GM18526 (cell line): ENCODE measurements at regions not wholly inside any gene's neighbourhood (a gene's known extent, or its start where the extent isn't known, plus 50 kb on each side); places are given as distances from the start of the nearest gene placed in this dataset.
A peak's percentile ranks its signal among the peaks of the same experiment; 100 is the strongest.

ENCODE experiments used
- POLR2A ChIP-seq: IDR thresholded peaks from 3 replicates; pipeline ENCODE4 v1.6.1; 2011; ENCODE audit not compliant: insufficient read length; ENCODE audit errors: extremely low read depth

- TF ChIP-seq POLR2A, result no peak
Observed at GRCh38 chr4:112765317-112765974, 128.5 kb downstream of the LARP7 start.

GRCh38 chr4:112766422-112766821 lies 129.5 kb downstream of the LARP7 start:
- TF ChIP-seq POLR2A, result no peak

GRCh38 chr4:112767386-112767785 lies 130.4 kb downstream of the LARP7 start:
- no peak for TF ChIP-seq POLR2A

GRCh38 chr4:112770114-112770513 lies 133.2 kb downstream of the LARP7 start:
- no peak for TF ChIP-seq POLR2A

GRCh38 chr4:112775801-112776200 lies 138.9 kb downstream of the LARP7 start:
- no peak for TF ChIP-seq POLR2A

- no peak for TF ChIP-seq POLR2A
Observed at GRCh38 chr4:112776535-112776934, 139.6 kb downstream of the LARP7 start.

- TF ChIP-seq POLR2A, result no peak
Observed at GRCh38 chr4:112778520-112778919, 141.6 kb downstream of the LARP7 start.

GRCh38 chr4:112793033-112793432 lies 156.1 kb downstream of the LARP7 start:
- TF ChIP-seq POLR2A, result no peak

- no peak for TF ChIP-seq POLR2A
Observed at GRCh38 chr4:112800001-112800400, 163.1 kb downstream of the LARP7 start.

- no peak for TF ChIP-seq POLR2A
Observed at GRCh38 chr4:112801341-112801740, 164.4 kb downstream of the LARP7 start.

- TF ChIP-seq POLR2A, result no peak
Observed at GRCh38 chr4:112802780-112803179, 165.8 kb downstream of the LARP7 start.

GRCh38 chr4:112807083-112807482 lies 170.1 kb downstream of the LARP7 start:
- TF ChIP-seq POLR2A, result no peak

- no peak for TF ChIP-seq POLR2A
Observed at GRCh38 chr4:112808001-112808400, 171.1 kb downstream of the LARP7 start.

- TF ChIP-seq POLR2A, result no peak
Observed at GRCh38 chr4:112813790-112814189, 176.8 kb downstream of the LARP7 start.

GRCh38 chr4:112817933-112818593 lies 181.1 kb downstream of the LARP7 start:
- peak; percentile 51 for TF ChIP-seq POLR2A

- TF ChIP-seq POLR2A, result no peak
Observed at GRCh38 chr4:112818594-112818965, 181.6 kb downstream of the LARP7 start.

- no peak for TF ChIP-seq POLR2A
Observed at GRCh38 chr4:112819729-112820128, 182.8 kb downstream of the LARP7 start.
